H9 (cell line): ENCODE measurements at regions not wholly inside any gene's neighbourhood (a gene's known extent, or its start where the extent isn't known, plus 50 kb on each side); places are given as distances from the start of the nearest gene placed in this dataset.

ENCODE experiments used
- DNase-seq: peaks from one replicate; pipeline ENCODE4 v3.0.0-alpha.2; 2017
- H2AFZ ChIP-seq: one replicate; pipeline ENCODE4 v1.6.1; 2013; ENCODE audit warnings: mild to moderate bottlenecking, low read length, control low read depth, moderate library complexity
- H2AK5ac ChIP-seq: 2 replicates; pipeline ENCODE4 v1.6.1; 2013; ENCODE audit warnings: low read length, control low read depth, mixed read lengths; ENCODE audit not compliant: insufficient read length
- H2BK120ac ChIP-seq: one replicate; pipeline ENCODE4 v1.6.1; 2013; ENCODE audit warnings: low read depth, mild to moderate bottlenecking, low read length, control low read depth, inconsistent platforms; ENCODE audit not compliant: poor library complexity, severe bottlenecking
- H2BK12ac ChIP-seq: 2 replicates; pipeline ENCODE4 v1.6.1; 2013; ENCODE audit warnings: low read length, control low read depth, mixed read lengths, low read depth; ENCODE audit not compliant: insufficient read length
- H2BK15ac ChIP-seq: 2 replicates; pipeline ENCODE4 v1.6.1; 2013; ENCODE audit warnings: low read depth, low read length, control low read depth
- H2BK20ac ChIP-seq: one replicate; pipeline ENCODE4 v1.6.1; 2013; ENCODE audit warnings: low read depth, mild to moderate bottlenecking, low read length, control low read depth, inconsistent platforms; ENCODE audit not compliant: poor library complexity, severe bottlenecking
- H2BK5ac ChIP-seq: 2 replicates; pipeline ENCODE4 v1.6.1; 2013; ENCODE audit warnings: low read length, control low read depth, mixed read lengths; ENCODE audit not compliant: insufficient read length
- H3K14ac ChIP-seq: 2 replicates; pipeline ENCODE4 v1.6.1; 2013; ENCODE audit warnings: low read length, control low read depth; ENCODE audit not compliant: insufficient read depth
- H3K18ac ChIP-seq: 2 replicates; pipeline ENCODE4 v1.6.1; 2013; ENCODE audit warnings: low read depth, mild to moderate bottlenecking, mixed read lengths, low read length, control low read depth; ENCODE audit not compliant: insufficient read length
- H3K23ac ChIP-seq: 2 replicates; pipeline ENCODE4 v1.6.1; 2013; ENCODE audit warnings: low read length, control low read depth, mixed read lengths, low read depth; ENCODE audit not compliant: insufficient read length
- H3K23me2 ChIP-seq: 2 replicates; pipeline ENCODE4 v1.6.1; 2013; ENCODE audit warnings: low read depth, mild to moderate bottlenecking, mixed read lengths, low read length, control low read depth; ENCODE audit not compliant: insufficient read length, poor library complexity, severe bottlenecking
- H3K27ac ChIP-seq: 2 replicates; pipeline ENCODE4 v1.5.1; 2013; ENCODE audit warnings: low read length, control low read depth, mixed read lengths, low read depth; ENCODE audit not compliant: insufficient read length
- H3K27me3 ChIP-seq: 2 replicates; pipeline ENCODE4 v1.6.1; 2013; ENCODE audit warnings: low read length, control low read depth, inconsistent platforms; ENCODE audit not compliant: insufficient read depth
- H3K4ac ChIP-seq: 2 replicates; pipeline ENCODE4 v1.6.1; 2013; ENCODE audit warnings: low read depth, mild to moderate bottlenecking, control low read depth, inconsistent platforms, low read length, moderate library complexity
- H3K4me1 ChIP-seq: 2 replicates; pipeline ENCODE4 v1.6.1; 2013; ENCODE audit warnings: low read length, control low read depth, inconsistent platforms; ENCODE audit not compliant: insufficient read depth
- H3K4me2 ChIP-seq: 2 replicates; pipeline ENCODE4 v1.6.1; 2013; ENCODE audit warnings: low read length, control low read depth, mixed read lengths; ENCODE audit not compliant: insufficient read length, insufficient read depth
- H3K56ac ChIP-seq: 2 replicates; pipeline ENCODE4 v1.6.1; 2013; ENCODE audit warnings: low read depth, mild to moderate bottlenecking, mixed read lengths, low read length, control low read depth; ENCODE audit not compliant: insufficient read length
- H3K79me1 ChIP-seq: 2 replicates; pipeline ENCODE4 v1.6.1; 2013; ENCODE audit warnings: low read depth, mild to moderate bottlenecking, moderate library complexity, low read length, control low read depth, inconsistent platforms; ENCODE audit not compliant: insufficient read depth, poor library complexity, severe bottlenecking
- H3K79me2 ChIP-seq: 2 replicates; pipeline ENCODE4 v1.6.1; 2013; ENCODE audit warnings: low read length, control low read depth, inconsistent platforms; ENCODE audit not compliant: insufficient read depth
- H3K9ac ChIP-seq: 2 replicates; pipeline ENCODE4 v1.6.1; 2013; ENCODE audit warnings: low read length, control low read depth, mixed read lengths; ENCODE audit not compliant: insufficient read length; ENCODE audit errors: extremely low read depth
- H3K9me3 ChIP-seq: one replicate; pipeline ENCODE4 v1.6.1; 2013; ENCODE audit warnings: low read depth, low read length, inconsistent platforms; ENCODE audit not compliant: control insufficient read depth
- H3T11ph ChIP-seq: one replicate; pipeline ENCODE4 v1.6.1; 2013; ENCODE audit warnings: mild to moderate bottlenecking, low read length, control low read depth, inconsistent platforms
- H4K20me1 ChIP-seq: one replicate; pipeline ENCODE4 v1.6.1; 2013; ENCODE audit not compliant: control insufficient read depth, insufficient read length, insufficient read depth
- H4K5ac ChIP-seq: 2 replicates; pipeline ENCODE4 v1.6.1; 2013; ENCODE audit warnings: low read depth, mild to moderate bottlenecking, mixed read lengths, low read length, control low read depth; ENCODE audit not compliant: insufficient read length
- H4K8ac ChIP-seq: replicated peaks from 2 replicates; pipeline ENCODE4 v1.6.1; 2013; ENCODE audit warnings: low read length, control low read depth, mixed read lengths, low read depth; ENCODE audit not compliant: insufficient read length
- H4K91ac ChIP-seq: 2 replicates; pipeline ENCODE4 v1.6.1; 2013; ENCODE audit warnings: low read depth, mild to moderate bottlenecking, moderate library complexity, mixed read lengths, low read length, control low read depth; ENCODE audit not compliant: insufficient read length
- H3K27ac Mint-ChIP-seq, 3 experiments: 2 replicates in 2 of 3; 3 replicates in 1 of 3; pipeline ENCODE4 v1.8.0; 2020 to 2021; ENCODE audit warnings: mixed read lengths in 3 of 3, mild to moderate bottlenecking in 1 of 3, moderate library complexity in 1 of 3
- H3K27me3 Mint-ChIP-seq: 2 replicates; pipeline ENCODE4 v1.8.0; 2021; ENCODE audit warnings: low read depth, mild to moderate bottlenecking, moderate library complexity, mixed read lengths
- H3K36me3 Mint-ChIP-seq, 3 experiments: 2 replicates in 2 of 3; 3 replicates in 1 of 3; pipeline ENCODE4 v1.8.0; 2020 to 2021; ENCODE audit warnings: low read depth in 3 of 3, mixed read lengths in 3 of 3; ENCODE audit not compliant: insufficient read depth in 1 of 3
- H3K4me1 Mint-ChIP-seq, 2 experiments: 2 replicates each; pipeline ENCODE4 v1.8.0; 2020; ENCODE audit warnings: mixed read lengths in 2 of 2
- H3K4me3 Mint-ChIP-seq, 2 experiments: 2 replicates in 1 of 2; 3 replicates in 1 of 2; pipeline ENCODE4 v1.8.0; 2020 to 2021; ENCODE audit warnings: mild to moderate bottlenecking in 2 of 2, mixed read lengths in 2 of 2, moderate library complexity in 1 of 2
- H3K9me3 Mint-ChIP-seq, 2 experiments: 2 replicates in 1 of 2; 3 replicates in 1 of 2; pipeline ENCODE4 v1.8.0; 2020; ENCODE audit warnings: mild to moderate bottlenecking in 2 of 2, mixed read lengths in 2 of 2, moderate library complexity in 1 of 2
- CTCF ChIP-seq: fragments of 200-600 bp; sonication (generic); conservative IDR thresholded peaks from 3 replicates; pipeline ENCODE4 v1.8.0; 2021; ENCODE audit warnings: antibody characterized with exemption, mild to moderate bottlenecking
- WGBS: extraction: QIAGEN DNeasy Blood & Tissue Kit; methylation state at CpG from one replicate; pipeline ENCODE4 v1.1.7; 2013; ENCODE audit warnings: missing lambda C conversion rate, low lambda C conversion rate, mixed read lengths; ENCODE audit not compliant: insufficient read length; ENCODE audit errors: extremely low coverage; 5-methylcytosine and 5-hydroxymethylcytosine counted together

DNA sequence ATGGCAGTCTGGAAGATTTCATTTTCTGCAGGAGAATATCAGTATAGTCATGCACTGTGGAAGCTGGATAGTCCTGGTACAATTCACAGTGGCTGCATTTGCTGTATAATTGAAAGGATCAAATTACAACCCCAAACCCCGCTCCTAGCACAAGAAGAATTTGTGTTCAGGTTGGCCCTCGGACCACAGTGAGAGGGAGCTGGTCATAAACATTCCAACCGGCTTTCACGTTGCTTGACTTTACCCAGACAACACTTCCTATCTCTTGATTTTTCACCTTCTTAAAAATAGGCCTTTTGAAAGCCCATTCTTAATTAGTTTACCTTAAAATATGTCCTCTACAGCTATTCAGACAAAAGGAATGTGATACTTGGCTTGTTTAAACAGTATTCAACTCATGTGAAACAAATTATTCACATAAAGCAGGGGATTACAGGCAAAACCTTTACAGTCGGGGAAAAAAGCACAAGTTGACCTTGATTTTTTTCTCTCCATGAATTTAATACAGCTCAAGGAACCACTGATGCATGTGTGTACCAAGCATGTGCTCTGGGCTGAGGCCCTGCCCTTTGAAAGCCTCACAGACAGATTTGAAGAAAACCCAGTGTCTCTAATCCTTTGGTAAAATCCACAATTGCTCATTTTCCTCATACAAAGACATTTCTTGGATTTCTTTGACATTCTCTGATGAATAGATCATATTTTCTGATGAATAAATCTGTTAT is 143.0 kb upstream of the SOX11 start:
- no peak overlapping the region for H3K14ac ChIP-seq
- H3K79me2 ChIP-seq = no peaks in the 10 kb centered on the region
- H4K91ac ChIP-seq = no peak overlapping the region
- H3K23me2 ChIP-seq = no peaks in the 10 kb centered on the region
- H3K27me3 ChIP-seq = no peaks in the 10 kb centered on the region
- H2BK20ac ChIP-seq = no peak overlapping the region
- peaks cover 6% of the 10 kb centered on the region for H3K27me3 Mint-ChIP-seq
- H3K23ac ChIP-seq = no peak overlapping the region
- no peak overlapping the region for H3K4ac ChIP-seq
- no peak overlapping the region for H2BK12ac ChIP-seq
- peaks cover 11% of the 10 kb centered on the region in 2 experiments; a peak in 3 of 4 replicates for H3K4me1 Mint-ChIP-seq
- WGBS = no CpG with 5 or more reads among the region's 5 CpGs
- no peak overlapping the region for H3K4me2 ChIP-seq
- no peak overlapping the region for H2AFZ ChIP-seq
- H3K9me3 ChIP-seq = peaks cover 9% of the 10 kb centered on the region
- no peak overlapping the region for H3K4me3 Mint-ChIP-seq
- H3K18ac ChIP-seq = no peak overlapping the region
- no peak overlapping the region for H4K8ac ChIP-seq
- H3K9ac ChIP-seq = no peak overlapping the region
- no peaks in the 10 kb centered on the region for H3K79me1 ChIP-seq
- no peak overlapping the region for H3T11ph ChIP-seq
- peaks cover 6 to 25% (median 16%) of the 10 kb centered on the region in 3 experiments for H3K36me3 Mint-ChIP-seq
- no peak for DNase-seq
- no peaks in the 10 kb centered on the region for H4K20me1 ChIP-seq
- H3K9me3 Mint-ChIP-seq = peaks cover 23 to 26% of the 10 kb centered on the region in 2 experiments
- H3K27ac Mint-ChIP-seq = no peak overlapping the region
- H3K56ac ChIP-seq = no peak overlapping the region
- H2BK15ac ChIP-seq = no peak overlapping the region
- no peak overlapping the region for H2AK5ac ChIP-seq
- no peak overlapping the region for H2BK5ac ChIP-seq
- no peak overlapping the region for H2BK120ac ChIP-seq
- no peak overlapping the region for H4K5ac ChIP-seq
- H3K27ac ChIP-seq = no peak overlapping the region
- TF ChIP-seq CTCF = no peak
- H3K4me1 ChIP-seq = no peaks in the 10 kb centered on the region
